ENCODE measurements at regions not wholly inside any gene's neighbourhood (a gene's known extent, or its start where the extent isn't known, plus 50 kb on each side); places are given as distances from the start of the nearest gene placed in this dataset.

DNA sequence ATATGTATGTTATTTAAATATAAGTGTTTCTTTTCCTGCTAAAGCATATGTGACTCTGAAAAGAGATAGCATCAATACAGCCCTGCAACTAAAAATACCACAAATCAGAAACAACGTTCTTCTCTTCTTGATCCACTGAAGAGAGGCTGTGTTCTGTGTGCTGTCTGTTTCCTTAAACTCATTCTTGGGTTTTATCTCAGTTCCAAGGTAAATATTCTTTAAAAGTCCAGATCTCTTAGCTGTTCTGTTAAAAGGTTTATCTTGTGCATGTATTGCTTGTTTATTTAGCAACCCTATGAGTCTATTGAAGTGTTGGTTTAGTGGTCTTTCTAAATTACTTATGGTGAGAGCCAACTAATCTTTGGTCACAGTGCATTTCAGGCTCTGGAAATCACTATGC, 173.3 kb upstream of the NT5C1B start:
- 16 to 27% methylated on average over 1 of the region's 1 CpG for WGBS, 2 donors (ENCODE audit: low coverage in 1 of 2)
- intact Hi-C loops (cut with DNase I; ENCODE audit: low total_unique reads) (no loop called here), in situ Hi-C loops (cut with MboI; ENCODE audit: low pct_ligation_motif_present in 1 of 4, low pct_unique_long_range_greater_than_20kb in 1 of 4, low sequenced_read_pairs in 3 of 4) (loop anchor here in 2 of 4 donors (25.0 kb wide), 2 partner anchors 600 to 1100 kb away; partner anchors contain the start of gene OSR1 (in 1 of the 2))
- no peak overlapping the region for H3K4me3 ChIP-seq
- H3K27ac ChIP-seq, result no peak overlapping the region
- no peaks in the 10 kb centered on the region for H3K27me3 ChIP-seq
- DNase-seq, result no peak
- H3K4me1 ChIP-seq, result peaks cover 0 to 11% (median 0%) of the 10 kb centered on the region in 4 donors
- no peak for TF ChIP-seq EP300 (IDR thresholded peaks at IDR 0.05; ENCODE audit: low read depth)
- no peak for TF ChIP-seq POLR2AphosphoS5 (IDR thresholded peaks at IDR 0.05)
- TF ChIP-seq POLR2A (IDR thresholded peaks at IDR 0.05), result no peak
- TF ChIP-seq, protein P1, sequence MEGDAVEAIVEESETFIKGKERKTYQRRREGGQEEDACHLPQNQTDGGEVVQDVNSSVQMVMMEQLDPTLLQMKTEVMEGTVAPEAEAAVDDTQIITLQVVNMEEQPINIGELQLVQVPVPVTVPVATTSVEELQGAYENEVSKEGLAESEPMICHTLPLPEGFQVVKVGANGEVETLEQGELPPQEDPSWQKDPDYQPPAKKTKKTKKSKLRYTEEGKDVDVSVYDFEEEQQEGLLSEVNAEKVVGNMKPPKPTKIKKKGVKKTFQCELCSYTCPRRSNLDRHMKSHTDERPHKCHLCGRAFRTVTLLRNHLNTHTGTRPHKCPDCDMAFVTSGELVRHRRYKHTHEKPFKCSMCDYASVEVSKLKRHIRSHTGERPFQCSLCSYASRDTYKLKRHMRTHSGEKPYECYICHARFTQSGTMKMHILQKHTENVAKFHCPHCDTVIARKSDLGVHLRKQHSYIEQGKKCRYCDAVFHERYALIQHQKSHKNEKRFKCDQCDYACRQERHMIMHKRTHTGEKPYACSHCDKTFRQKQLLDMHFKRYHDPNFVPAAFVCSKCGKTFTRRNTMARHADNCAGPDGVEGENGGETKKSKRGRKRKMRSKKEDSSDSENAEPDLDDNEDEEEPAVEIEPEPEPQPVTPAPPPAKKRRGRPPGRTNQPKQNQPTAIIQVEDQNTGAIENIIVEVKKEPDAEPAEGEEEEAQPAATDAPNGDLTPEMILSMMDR (IDR thresholded peaks at IDR 0.05), result no peak
- no peaks in the 10 kb centered on the region for H3K36me3 ChIP-seq
- H3K9me3 ChIP-seq, result no peaks in the 10 kb centered on the region

DNA sequence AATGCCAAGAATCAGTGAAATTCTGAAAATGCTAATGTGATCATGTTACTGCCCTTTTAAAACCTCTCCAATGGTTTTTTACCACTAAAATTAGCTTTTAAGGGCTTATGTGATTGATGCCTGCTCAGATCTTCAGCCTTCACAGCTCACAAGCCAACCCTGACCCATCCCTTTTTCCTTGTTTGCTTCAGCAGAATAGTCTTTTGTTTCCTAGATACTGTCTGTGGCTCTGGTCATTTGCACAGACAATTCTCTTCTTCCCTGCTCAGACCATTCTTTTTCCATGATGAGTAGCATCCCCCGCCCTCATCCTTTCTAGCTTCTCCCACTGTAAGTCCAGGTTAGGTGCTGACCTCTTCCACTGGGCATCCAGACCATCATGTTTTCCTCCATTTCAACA, 164.9 kb upstream of the NT5C1B start:
- intact Hi-C loops (cut with DNase I; ENCODE audit: low total_unique reads), result loop anchor here (5.0 kb wide), 1 partner anchor 1108 kb away; no protein-coding TSS in a partner anchor

GRCh38 chr2:18753722-18754121, 164.4 kb upstream of the NT5C1B start:
- intact Hi-C loops (cut with DNase I; ENCODE audit: low total_unique reads), result loop anchor here (5.0 kb wide), 1 partner anchor 1109 kb away; no protein-coding TSS in a partner anchor
- H3K27ac ChIP-seq, result no peak overlapping the region
- DNase-seq, result no peak
- WGBS, 2 donors (ENCODE audit: low coverage in 1 of 2), result 81 to 93% methylated on average over 3 to 4 of the region's 4 CpGs
- H3K4me3 ChIP-seq, result no peak overlapping the region
- in situ Hi-C loops (cut with MboI; ENCODE audit: low pct_ligation_motif_present in 1 of 4, low pct_unique_long_range_greater_than_20kb in 1 of 4, low sequenced_read_pairs in 3 of 4), result loop anchor here in 2 of 4 donors (25.0 kb wide), 2 partner anchors 609 to 1109 kb away; partner anchors contain the start of gene OSR1 (in 1 of the 2)
- peak in 1 of 3 donors; percentile 26 for TF ChIP-seq POLR2AphosphoS5 (IDR thresholded peaks at IDR 0.05)
- TF ChIP-seq, protein P1 (IDR thresholded peaks at IDR 0.05), result no peak
- H3K9me3 ChIP-seq, result no peaks in the 10 kb centered on the region
- H3K27me3 ChIP-seq, result no peaks in the 10 kb centered on the region
- peaks cover 0 to 10% (median 5%) of the 10 kb centered on the region in 4 donors for H3K4me1 ChIP-seq
- H3K36me3 ChIP-seq, result no peaks in the 10 kb centered on the region

More for the DNA sequence above, 164.9 kb upstream of the NT5C1B start:
- Histone ChIP-seq H3K4me3 (no peak overlapping the region), H3K27ac (no peak overlapping the region), H3K36me3 (no peaks in the 10 kb centered on the region), H3K9me3 (no peaks in the 10 kb centered on the region), H3K27me3 (no peaks in the 10 kb centered on the region), H3K4me1 (peaks cover 0 to 10% (median 5%) of the 10 kb centered on the region in 4 donors)
- 78 to 88% methylated on average over 1 of the region's 1 CpG for WGBS, 2 donors (ENCODE audit: low coverage in 1 of 2)
- no peak for TF ChIP-seq POLR2AphosphoS5 (IDR thresholded peaks at IDR 0.05)
- TF ChIP-seq POLR2A (IDR thresholded peaks at IDR 0.05), result no peak
- TF ChIP-seq EP300 (IDR thresholded peaks at IDR 0.05; ENCODE audit: low read depth), result no peak
- TF ChIP-seq, protein P1 (IDR thresholded peaks at IDR 0.05), result no peak
- in situ Hi-C loops (cut with MboI; ENCODE audit: low pct_ligation_motif_present in 1 of 4, low pct_unique_long_range_greater_than_20kb in 1 of 4, low sequenced_read_pairs in 3 of 4), result loop anchor here in 2 of 4 donors (25.0 kb wide), 2 partner anchors 608 to 1108 kb away; partner anchors contain the start of gene OSR1 (in 1 of the 2)
- no peak for DNase-seq

- Histone ChIP-seq H3K4me3 (no peak overlapping the region), H3K27me3 (no peaks in the 10 kb centered on the region), H3K36me3 (no peaks in the 10 kb centered on the region), H3K9me3 (no peaks in the 10 kb centered on the region), H3K4me1 (peaks cover 0 to 10% (median 5%) of the 10 kb centered on the region in 4 donors), H3K27ac (no peak overlapping the region)
- intact Hi-C loops (cut with DNase I; ENCODE audit: low total_unique reads), result loop anchor here (5.0 kb wide), 1 partner anchor 1109 kb away; no protein-coding TSS in a partner anchor
- in situ Hi-C loops (cut with MboI; ENCODE audit: low pct_ligation_motif_present in 1 of 4, low pct_unique_long_range_greater_than_20kb in 1 of 4, low sequenced_read_pairs in 3 of 4), result loop anchor here in 2 of 4 donors (25.0 kb wide), 2 partner anchors 609 to 1109 kb away; partner anchors contain the start of gene OSR1 (in 1 of the 2)
- TF ChIP-seq POLR2AphosphoS5 (IDR thresholded peaks at IDR 0.05), result no peak
- TF ChIP-seq EP300 (IDR thresholded peaks at IDR 0.05; ENCODE audit: low read depth), result no peak
- no peak for TF ChIP-seq POLR2A (IDR thresholded peaks at IDR 0.05)
- no peak for DNase-seq
- WGBS, 2 donors (ENCODE audit: low coverage in 1 of 2), result 54 to 71% methylated on average over 4 to 6 of the region's 6 CpGs
Observed at GRCh38 chr2:18752667-18753422, 163.5 kb upstream of the NT5C1B start.
